Keratinocyte (primary cell): ENCODE measurements at regions not wholly inside any gene's neighbourhood (a gene's known extent, or its start where the extent isn't known, plus 50 kb on each side); places are given as distances from the start of the nearest gene placed in this dataset.

Experiments
- DNase-seq: peaks from one replicate; pipeline ENCODE4 v3.0.0-alpha.2; 2011; ENCODE audit warnings: low read depth, missing footprints, low spot score
- FAIRE-seq: peaks from 2 replicates; lab custom pipeline; 2011; peaks lifted over from hg19 to GRCh38; lab: Jason Lieb, UNC
- H2AFZ ChIP-seq: 2 replicates; pipeline ENCODE4 v1.6.0; 2012; ENCODE audit warnings: low read length, control low read depth, inconsistent platforms; ENCODE audit not compliant: control insufficient read depth
- H3K27ac ChIP-seq: 2 replicates; pipeline ENCODE4 v1.5.1; 2011; ENCODE audit warnings: low read length; ENCODE audit not compliant: control insufficient read depth, insufficient read depth
- H3K27me3 ChIP-seq: 3 replicates; pipeline ENCODE4 v1.6.0; 2011; ENCODE audit warnings: low read length; ENCODE audit not compliant: control insufficient read depth, insufficient read depth; ENCODE audit errors: extremely low read depth
- H3K36me3 ChIP-seq, 2 experiments: 2 replicates in 1 of 2; 3 replicates in 1 of 2; pipeline ENCODE4 v1.5.1; 2011; ENCODE audit warnings: low read length in 2 of 2, mild to moderate bottlenecking in 1 of 2; ENCODE audit not compliant: control insufficient read depth in 2 of 2, insufficient read depth in 2 of 2; ENCODE audit errors: extremely low read depth in 1 of 2
- H3K4me1 ChIP-seq: 3 replicates; pipeline ENCODE4 v1.5.1; 2011; ENCODE audit warnings: low read length; ENCODE audit not compliant: control insufficient read depth, insufficient read depth; ENCODE audit errors: extremely low read depth
- H3K4me2 ChIP-seq: 3 replicates; pipeline ENCODE4 v1.6.0; 2011; ENCODE audit warnings: low read depth, low read length; ENCODE audit not compliant: control insufficient read depth, insufficient read depth; ENCODE audit errors: extremely low read depth
- H3K4me3 ChIP-seq, 3 experiments: fragments of 200-600 bp in 1 of 3; sonication (generic) in 1 of 3; 2 replicates in 2 of 3; 3 replicates in 1 of 3; pipeline ENCODE4 v1.5.1; 2011 to 2016; ENCODE audit warnings: low read length in 3 of 3, mild to moderate bottlenecking in 3 of 3, control low read depth in 2 of 3, inconsistent platforms in 1 of 3, low read depth in 1 of 3, mixed read lengths in 1 of 3, mixed run types in 1 of 3, moderate library complexity in 1 of 3; ENCODE audit not compliant: control insufficient read depth in 2 of 3, insufficient read depth in 2 of 3; ENCODE audit errors: extremely low read depth in 1 of 3
- H3K79me2 ChIP-seq: 2 replicates; pipeline ENCODE4 v1.6.0; 2012; ENCODE audit warnings: low read length; ENCODE audit not compliant: control insufficient read depth, insufficient read depth
- H3K9ac ChIP-seq: 3 replicates; pipeline ENCODE4 v1.6.0; 2011; ENCODE audit warnings: low read length; ENCODE audit not compliant: control insufficient read depth, insufficient read depth; ENCODE audit errors: extremely low read depth
- H3K9me1 ChIP-seq: 3 replicates; pipeline ENCODE4 v1.6.0; 2011; ENCODE audit warnings: low read length; ENCODE audit not compliant: control insufficient read depth, insufficient read depth; ENCODE audit errors: extremely low read depth
- H3K9me3 ChIP-seq: 2 replicates; pipeline ENCODE4 v1.5.1; 2012; ENCODE audit warnings: low read depth, low read length; ENCODE audit not compliant: control insufficient read depth
- H4K20me1 ChIP-seq: 3 replicates; pipeline ENCODE4 v1.6.0; 2011; ENCODE audit warnings: low read length; ENCODE audit not compliant: control insufficient read depth, insufficient read depth; ENCODE audit errors: extremely low read depth
- EZH2 ChIP-seq: IDR thresholded peaks from one replicate; pipeline ENCODE4 v1.6.1; 2012; ENCODE audit warnings: inconsistent platforms, mild to moderate bottlenecking, low read length, moderate library complexity
- dilution Hi-C: fragments of 300-500 bp; cut with MboI; formaldehyde crosslinking; loops from one replicate; pipeline ENCODE4 v1.7.0; 2020; ENCODE audit warnings: low sequenced_read_pairs; ENCODE audit not compliant: extremely low pct_ligation_motif_present
- TF ChIP-seq, protein P1 (sequence below), 3 experiments: IDR thresholded peaks in 1 of 3; conservative IDR thresholded peaks in 1 of 3; optimal IDR thresholded peaks in 1 of 3; 2 replicates in 2 of 3; 3 replicates in 1 of 3; pipeline versions ENCODE3 to v1.5.1; 2011; ENCODE audit warnings: low read length in 3 of 3, mild to moderate bottlenecking in 3 of 3, moderate library complexity in 2 of 3, control low read depth in 1 of 3, inconsistent platforms in 1 of 3; ENCODE audit not compliant: insufficient read depth in 2 of 3; ENCODE audit errors: extremely low read depth in 1 of 3

DNA sequence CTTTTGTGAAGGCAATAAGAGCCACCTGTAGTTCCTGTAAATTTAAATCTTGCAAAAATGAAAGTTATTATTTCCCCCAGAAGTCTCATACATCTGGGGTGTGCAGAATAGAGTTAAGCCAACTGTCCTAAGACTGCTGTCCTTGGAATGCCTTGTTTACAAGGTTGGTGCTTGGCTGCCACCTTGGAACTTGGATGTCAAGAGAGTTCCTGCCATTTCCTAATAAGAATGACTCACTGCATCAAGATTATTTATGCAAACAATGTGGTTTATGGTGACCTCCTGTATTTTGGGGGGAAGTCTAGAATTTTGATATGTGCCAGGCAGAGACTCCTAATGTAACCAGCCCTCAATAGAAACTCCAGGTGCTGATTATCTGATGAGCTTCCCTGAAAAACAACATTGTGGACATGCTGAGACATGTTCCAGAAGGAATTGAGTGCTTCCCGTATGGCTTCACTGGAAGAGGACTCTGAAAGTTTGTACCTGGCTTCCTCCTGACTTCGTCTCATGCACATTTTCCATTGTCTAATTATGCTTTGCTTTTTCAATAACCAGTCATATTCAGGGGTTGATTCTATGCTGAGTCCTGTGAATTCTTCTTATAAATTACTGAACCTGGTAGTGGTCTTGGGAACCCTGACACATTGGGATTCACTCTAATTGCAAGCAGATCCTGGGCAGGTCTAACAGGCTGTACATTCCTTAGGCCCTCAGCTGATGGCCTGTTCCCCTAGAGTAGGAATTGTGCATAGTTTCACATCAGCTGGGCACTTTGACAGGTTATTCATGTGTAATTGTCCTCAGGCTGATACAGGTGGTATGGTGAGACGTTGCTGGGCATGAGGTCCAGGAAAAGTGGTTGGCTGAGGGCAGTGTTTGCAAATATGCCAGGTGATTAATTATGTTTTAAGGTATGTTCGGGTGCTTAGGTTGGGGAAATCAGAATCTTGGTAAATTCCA is 1370.7 kb upstream of the TMEM132C start:
- Histone ChIP-seq H3K36me3 (no peaks in the 10 kb centered on the region), H3K79me2 (no peaks in the 10 kb centered on the region), H2AFZ (peak overlapping the region; percentile 2), H3K4me1 (peaks cover 5% of the 10 kb centered on the region), H3K4me3 (no peak overlapping the region), H4K20me1 (no peaks in the 10 kb centered on the region), H3K9me3 (no peaks in the 10 kb centered on the region), H3K9ac (no peak overlapping the region), H3K4me2 (no peak overlapping the region), H3K27me3 (no peaks in the 10 kb centered on the region), H3K27ac (no peak overlapping the region), H3K9me1 (no peaks in the 10 kb centered on the region)
- FAIRE-seq (peak; percentile 64), DNase-seq (no peak)
- no peak for TF ChIP-seq EZH2
- TF ChIP-seq, protein P1, sequence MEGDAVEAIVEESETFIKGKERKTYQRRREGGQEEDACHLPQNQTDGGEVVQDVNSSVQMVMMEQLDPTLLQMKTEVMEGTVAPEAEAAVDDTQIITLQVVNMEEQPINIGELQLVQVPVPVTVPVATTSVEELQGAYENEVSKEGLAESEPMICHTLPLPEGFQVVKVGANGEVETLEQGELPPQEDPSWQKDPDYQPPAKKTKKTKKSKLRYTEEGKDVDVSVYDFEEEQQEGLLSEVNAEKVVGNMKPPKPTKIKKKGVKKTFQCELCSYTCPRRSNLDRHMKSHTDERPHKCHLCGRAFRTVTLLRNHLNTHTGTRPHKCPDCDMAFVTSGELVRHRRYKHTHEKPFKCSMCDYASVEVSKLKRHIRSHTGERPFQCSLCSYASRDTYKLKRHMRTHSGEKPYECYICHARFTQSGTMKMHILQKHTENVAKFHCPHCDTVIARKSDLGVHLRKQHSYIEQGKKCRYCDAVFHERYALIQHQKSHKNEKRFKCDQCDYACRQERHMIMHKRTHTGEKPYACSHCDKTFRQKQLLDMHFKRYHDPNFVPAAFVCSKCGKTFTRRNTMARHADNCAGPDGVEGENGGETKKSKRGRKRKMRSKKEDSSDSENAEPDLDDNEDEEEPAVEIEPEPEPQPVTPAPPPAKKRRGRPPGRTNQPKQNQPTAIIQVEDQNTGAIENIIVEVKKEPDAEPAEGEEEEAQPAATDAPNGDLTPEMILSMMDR (optimal IDR thresholded peaks at IDR 0.05 in 1 of 3, IDR thresholded peaks at IDR 0.05 in 1 of 3, conservative IDR thresholded peaks at IDR 0.05 in 1 of 3; ENCODE audit: extremely low read depth in 1 of 3, insufficient read depth in 2 of 3, low read length in 3 of 3): no peak
- dilution Hi-C loops: no loop called here

DNA sequence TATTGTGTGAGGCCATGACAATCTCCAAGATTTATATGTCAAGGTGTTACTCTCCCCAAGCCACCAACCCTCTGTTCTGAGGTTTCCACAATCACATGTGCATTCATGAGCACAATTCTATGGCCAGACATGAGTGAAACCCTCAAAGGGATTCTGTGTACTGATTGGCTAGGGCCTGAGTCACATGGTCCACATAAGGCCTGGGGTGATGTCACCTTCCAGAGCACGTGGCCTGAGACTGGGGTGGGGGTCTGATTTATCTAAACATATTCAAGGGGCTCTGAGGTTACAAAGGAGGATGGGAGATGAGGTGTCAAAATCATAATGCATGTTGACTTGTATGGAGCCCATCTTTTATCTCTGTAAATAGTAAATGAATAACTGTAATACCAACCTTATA is 1369.9 kb upstream of the TMEM132C start:
- no peak for TF ChIP-seq EZH2
- H2AFZ ChIP-seq: no peak overlapping the region
- no peak overlapping the region for H3K9ac ChIP-seq
- H3K27me3 ChIP-seq: no peaks in the 10 kb centered on the region
- no peak overlapping the region for H3K4me3 ChIP-seq
- dilution Hi-C loops: no loop called here
- DNase-seq: no peak
- H3K27ac ChIP-seq: no peak overlapping the region
- H3K9me1 ChIP-seq: no peaks in the 10 kb centered on the region
- H3K79me2 ChIP-seq: no peaks in the 10 kb centered on the region
- H3K4me1 ChIP-seq: peaks cover 5% of the 10 kb centered on the region
- H3K9me3 ChIP-seq: no peaks in the 10 kb centered on the region
- FAIRE-seq: no peak
- H3K36me3 ChIP-seq: no peaks in the 10 kb centered on the region
- no peaks in the 10 kb centered on the region for H4K20me1 ChIP-seq
- H3K4me2 ChIP-seq: no peak overlapping the region
